ENCODE measurements at regions not wholly inside any gene's neighbourhood (a gene's known extent, or its start where the extent isn't known, plus 50 kb on each side); places are given as distances from the start of the nearest gene placed in this dataset.

GRCh38 chr18:57210716-57211411 lies 64.0 kb downstream of the BOD1L2 start:
- ATAC-seq (ENCODE audit: low read depth) (no peak), DNase-seq (no peak)
- peaks cover 0 to 4% of the 10 kb centered on the region in 2 donors for H3K4me1 ChIP-seq (ENCODE audit: control insufficient read depth in 2 of 2, insufficient read depth in 2 of 2, low read length in 2 of 2)
- H3K27me3 ChIP-seq (replicated peaks in 1 of 4; ENCODE audit: control extremely low read depth in 1 of 4, control insufficient read depth in 3 of 4, insufficient read depth in 4 of 4, low read length in 3 of 4), result peaks cover 0 to 11% (median 2%) of the 10 kb centered on the region in 4 experiments
- peaks cover 6% of the 10 kb centered on the region for H3K4me1 Mint-ChIP-seq
- no peak overlapping the region for H3K27ac ChIP-seq (ENCODE audit: low read length in 2 of 2)
- H4K20me1 ChIP-seq (ENCODE audit: control insufficient read depth, insufficient read depth, low read length, poor library complexity, severe bottlenecking), result no peaks in the 10 kb centered on the region
- WGBS (ENCODE audit: insufficient coverage), result no CpG with 5 or more reads among the region's 1 CpG
- no peak overlapping the region for H3K27ac Mint-ChIP-seq
- no peaks in the 10 kb centered on the region for H3K9me3 ChIP-seq (ENCODE audit: control extremely low read depth in 1 of 3, control insufficient read depth in 2 of 3, insufficient read depth in 1 of 3, low read length in 2 of 3)
- no peak overlapping the region for H2AFZ ChIP-seq (ENCODE audit: insufficient read depth, low read depth, low read length, poor library complexity, severe bottlenecking)
- no peaks in the 10 kb centered on the region for H3K36me3 ChIP-seq (replicated peaks in 1 of 2; ENCODE audit: control extremely low read depth in 1 of 2, control insufficient read depth in 1 of 2, extremely low read depth in 1 of 2, insufficient read depth in 2 of 2, low read length in 1 of 2)
- H3K4me2 ChIP-seq (replicated peaks; ENCODE audit: low read depth, low read length, poor library complexity, severe bottlenecking), result no peak overlapping the region
- ChIA-PET POLR2A (no interaction called here), CTCF (no interaction called here)
- intact Hi-C loops (cut with micrococcal nuclease), result no loop called here
- H3K27me3 Mint-ChIP-seq, result peaks cover 33% of the 10 kb centered on the region
- no peak overlapping the region for H3K9ac ChIP-seq (ENCODE audit: low read length)
- no peaks in the 10 kb centered on the region for H3K79me2 ChIP-seq (ENCODE audit: control insufficient read depth, insufficient read depth, low read length)
- no peak overlapping the region for H3K4me3 ChIP-seq (ENCODE audit: control extremely low read depth in 1 of 5, extremely low read depth in 1 of 5, insufficient read depth in 1 of 5, low read depth in 2 of 5, low read length in 4 of 5)
- no peak overlapping the region for H3K4me3 Mint-ChIP-seq
- no peaks in the 10 kb centered on the region for H3K9me3 Mint-ChIP-seq (ENCODE audit: insufficient read depth)
- TF ChIP-seq EZH2 (IDR thresholded peaks at IDR 0.05; ENCODE audit: borderline replicate concordance, insufficient read depth, low read depth, low read length, poor library complexity, severe bottlenecking), result no peak
- TF ChIP-seq, protein P1, sequence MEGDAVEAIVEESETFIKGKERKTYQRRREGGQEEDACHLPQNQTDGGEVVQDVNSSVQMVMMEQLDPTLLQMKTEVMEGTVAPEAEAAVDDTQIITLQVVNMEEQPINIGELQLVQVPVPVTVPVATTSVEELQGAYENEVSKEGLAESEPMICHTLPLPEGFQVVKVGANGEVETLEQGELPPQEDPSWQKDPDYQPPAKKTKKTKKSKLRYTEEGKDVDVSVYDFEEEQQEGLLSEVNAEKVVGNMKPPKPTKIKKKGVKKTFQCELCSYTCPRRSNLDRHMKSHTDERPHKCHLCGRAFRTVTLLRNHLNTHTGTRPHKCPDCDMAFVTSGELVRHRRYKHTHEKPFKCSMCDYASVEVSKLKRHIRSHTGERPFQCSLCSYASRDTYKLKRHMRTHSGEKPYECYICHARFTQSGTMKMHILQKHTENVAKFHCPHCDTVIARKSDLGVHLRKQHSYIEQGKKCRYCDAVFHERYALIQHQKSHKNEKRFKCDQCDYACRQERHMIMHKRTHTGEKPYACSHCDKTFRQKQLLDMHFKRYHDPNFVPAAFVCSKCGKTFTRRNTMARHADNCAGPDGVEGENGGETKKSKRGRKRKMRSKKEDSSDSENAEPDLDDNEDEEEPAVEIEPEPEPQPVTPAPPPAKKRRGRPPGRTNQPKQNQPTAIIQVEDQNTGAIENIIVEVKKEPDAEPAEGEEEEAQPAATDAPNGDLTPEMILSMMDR (IDR thresholded peaks at IDR 0.05), result no peak

- Histone ChIP-seq H3K4me2 (replicated peaks; ENCODE audit: low read depth, low read length, poor library complexity, severe bottlenecking) (no peak overlapping the region), H3K4me1 (ENCODE audit: control insufficient read depth in 2 of 2, insufficient read depth in 2 of 2, low read length in 2 of 2) (peaks cover 0 to 4% of the 10 kb centered on the region in 2 donors), H3K4me3 (ENCODE audit: control extremely low read depth in 1 of 5, extremely low read depth in 1 of 5, insufficient read depth in 1 of 5, low read depth in 2 of 5, low read length in 4 of 5) (no peak overlapping the region), H3K36me3 (replicated peaks in 1 of 2; ENCODE audit: control extremely low read depth in 1 of 2, control insufficient read depth in 1 of 2, extremely low read depth in 1 of 2, insufficient read depth in 2 of 2, low read length in 1 of 2) (no peaks in the 10 kb centered on the region), H3K79me2 (ENCODE audit: control insufficient read depth, insufficient read depth, low read length) (no peaks in the 10 kb centered on the region), H3K9ac (ENCODE audit: low read length) (no peak overlapping the region), H3K27me3 (replicated peaks in 1 of 4; ENCODE audit: control extremely low read depth in 1 of 4, control insufficient read depth in 3 of 4, insufficient read depth in 4 of 4, low read length in 3 of 4) (peaks cover 0 to 11% (median 2%) of the 10 kb centered on the region in 4 experiments), H3K27ac (ENCODE audit: low read length in 2 of 2) (no peak overlapping the region), H3K9me3 (ENCODE audit: control extremely low read depth in 1 of 3, control insufficient read depth in 2 of 3, insufficient read depth in 1 of 3, low read length in 2 of 3) (no peaks in the 10 kb centered on the region), H4K20me1 (ENCODE audit: control insufficient read depth, insufficient read depth, low read length, poor library complexity, severe bottlenecking) (no peaks in the 10 kb centered on the region), H2AFZ (ENCODE audit: insufficient read depth, low read depth, low read length, poor library complexity, severe bottlenecking) (no peak overlapping the region)
- intact Hi-C loops (cut with micrococcal nuclease), result no loop called here
- WGBS (ENCODE audit: insufficient coverage), result 82% methylated on average over 2 of the region's 3 CpGs
- no peak for ATAC-seq (ENCODE audit: low read depth)
- TF ChIP-seq, protein P1 (IDR thresholded peaks at IDR 0.05), result no peak
- TF ChIP-seq EZH2 (IDR thresholded peaks at IDR 0.05; ENCODE audit: borderline replicate concordance, insufficient read depth, low read depth, low read length, poor library complexity, severe bottlenecking), result no peak
- no peaks in the 10 kb centered on the region for H3K9me3 Mint-ChIP-seq (ENCODE audit: insufficient read depth)
- POLR2A ChIA-PET, result no interaction called here
- no peak overlapping the region for H3K4me3 Mint-ChIP-seq
- peaks cover 33% of the 10 kb centered on the region for H3K27me3 Mint-ChIP-seq
- H3K4me1 Mint-ChIP-seq, result peaks cover 6% of the 10 kb centered on the region
- CTCF ChIA-PET, result no interaction called here
- no peak for DNase-seq
- no peak overlapping the region for H3K27ac Mint-ChIP-seq
Measured at GRCh38 chr18:57211412-57211750, 64.5 kb downstream of the BOD1L2 start.
